Kidney tubule cell (primary cell): ENCODE measurements at regions not wholly inside any gene's neighbourhood (a gene's known extent, or its start where the extent isn't known, plus 50 kb on each side); places are given as distances from the start of the nearest gene placed in this dataset.
"Not testable (repeated sequence)": the region's sequence is repeated elsewhere in the genome, so short reads cannot be mapped to it uniquely, and the experiment has no call there.

Experiments
- DNase-seq: peaks from one replicate; pipeline ENCODE4 v3.0.0-alpha.2; 2018; ENCODE audit warnings: low spot score

GRCh38 chr9:40906879-40907278, 221.6 kb downstream of the FOXD4L6 start:
- not testable (repeated sequence) for DNase-seq

DNA sequence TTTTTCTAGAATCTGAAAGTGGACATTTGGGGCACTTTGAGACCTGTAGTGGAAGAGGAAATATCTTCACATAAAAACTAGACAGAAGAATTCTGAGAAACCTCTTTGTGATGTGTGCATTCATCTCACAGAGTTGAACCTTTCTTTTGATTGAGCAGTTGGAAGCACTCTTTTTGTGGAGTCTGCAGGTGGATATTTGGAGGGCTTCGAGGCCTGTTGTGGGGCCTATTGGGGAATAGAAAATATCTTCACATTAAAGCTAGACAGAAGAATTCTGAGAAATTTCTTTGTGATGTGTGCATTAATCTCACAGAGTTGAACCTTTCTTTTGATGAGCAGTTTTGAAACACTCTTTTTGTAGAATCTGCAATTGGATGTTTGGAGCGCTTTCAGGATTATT, 236.2 kb downstream of the FOXD4L6 start:
- not testable (repeated sequence) for DNase-seq

GRCh38 chr9:40885858-40886257, 242.6 kb downstream of the FOXD4L6 start:
- not testable (repeated sequence) for DNase-seq

DNA sequence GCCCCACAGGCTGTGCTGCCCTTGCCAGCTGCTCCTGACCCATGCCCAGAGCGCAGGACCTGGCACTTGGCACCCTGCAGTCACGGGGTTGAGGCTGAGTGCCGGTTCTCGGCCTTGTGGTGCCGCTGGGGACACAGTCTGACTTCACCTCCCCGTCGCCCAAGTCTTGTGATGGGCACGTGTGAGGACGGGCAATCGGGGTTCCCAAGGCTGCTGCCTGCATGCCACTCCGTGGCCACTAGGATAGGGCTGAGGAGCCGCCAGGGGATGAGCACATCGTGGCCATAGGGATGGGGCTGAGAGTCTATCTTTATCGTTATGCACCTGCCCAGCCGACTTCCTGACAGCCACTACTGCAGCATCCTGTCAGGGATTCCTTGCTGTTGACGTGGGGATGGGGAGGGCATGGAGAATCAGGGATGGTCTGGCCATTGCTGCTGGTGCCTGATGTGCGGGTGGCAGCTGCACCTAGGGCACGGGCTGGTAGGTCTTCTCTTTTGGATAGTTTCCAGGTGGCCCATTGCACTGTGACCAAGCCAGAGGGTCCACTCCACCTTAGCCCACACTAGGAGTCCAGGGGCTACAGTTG, 243.5 kb downstream of the FOXD4L6 start:
- DNase-seq: not testable (repeated sequence)

DNA sequence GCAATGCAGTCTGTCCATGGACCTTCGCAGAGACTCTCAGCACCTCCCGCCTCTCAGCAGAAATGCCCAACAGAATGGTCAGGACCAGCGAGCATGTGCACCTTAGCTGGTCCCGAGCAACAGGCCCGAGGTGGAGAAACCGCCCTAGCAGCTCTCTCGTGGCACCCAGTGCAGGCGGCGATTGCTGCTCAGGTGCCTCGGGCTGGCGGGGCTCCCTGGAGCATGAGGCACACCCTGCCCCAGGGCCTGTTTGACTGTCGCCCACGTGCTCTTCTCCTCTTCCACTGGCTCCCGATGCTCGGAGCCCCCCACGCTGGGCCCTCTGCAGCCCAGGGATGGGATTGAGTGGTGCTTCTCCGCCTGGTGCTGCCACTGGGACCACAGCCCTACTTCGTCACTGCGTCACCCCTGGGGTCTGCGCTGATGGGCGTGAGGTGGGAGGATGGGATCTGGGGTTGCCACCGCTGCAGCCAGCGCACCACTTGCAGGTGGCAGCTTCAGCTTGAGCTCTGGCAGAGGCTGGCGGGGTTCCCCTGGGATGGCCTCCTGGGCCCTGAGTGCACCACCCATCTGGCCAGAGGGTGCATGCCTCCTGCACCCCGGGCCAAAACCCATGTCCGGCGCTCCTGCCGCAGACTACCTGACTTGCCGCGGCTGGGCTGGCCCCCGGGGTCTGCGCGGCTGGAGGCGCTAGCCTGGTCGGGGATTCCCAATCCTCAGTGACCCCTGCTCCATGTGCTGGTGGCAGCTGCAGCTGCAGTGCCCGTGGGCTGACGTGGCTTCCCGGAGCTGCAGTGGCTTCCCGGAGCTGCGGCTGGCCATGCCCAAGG, 244.2 kb downstream of the FOXD4L6 start:
- no peak for DNase-seq

GRCh38 chr9:40883423-40884071, 244.9 kb downstream of the FOXD4L6 start:
- not testable (repeated sequence) for DNase-seq

DNA sequence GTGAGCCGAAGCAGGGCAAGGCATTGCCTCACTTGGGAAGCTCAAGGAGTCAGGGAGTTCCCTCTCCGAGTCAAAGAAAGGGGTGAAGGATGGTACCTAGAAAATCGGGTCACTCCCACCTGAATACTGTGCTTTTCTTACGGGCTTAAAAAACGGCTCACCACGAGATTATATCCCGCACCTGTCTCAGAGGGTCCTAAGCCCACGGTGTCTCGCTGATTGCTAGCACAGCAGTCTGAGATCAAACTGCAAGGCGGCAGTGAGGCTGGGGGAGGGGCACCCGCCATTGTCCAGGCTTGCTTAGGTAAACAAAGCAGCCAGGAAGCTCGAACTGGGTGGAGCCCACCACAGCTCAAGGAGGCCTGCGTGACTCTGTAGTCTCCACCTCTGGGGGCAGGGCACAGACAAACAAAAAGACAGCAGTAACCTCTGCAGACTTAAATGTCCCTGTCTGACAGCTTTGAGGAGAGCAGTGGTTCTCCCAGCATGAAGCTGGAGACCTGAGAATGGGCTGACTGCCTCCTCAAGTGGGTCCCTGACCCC, 254.7 kb downstream of the FOXD4L6 start:
- DNase-seq: not testable (repeated sequence)

DNA sequence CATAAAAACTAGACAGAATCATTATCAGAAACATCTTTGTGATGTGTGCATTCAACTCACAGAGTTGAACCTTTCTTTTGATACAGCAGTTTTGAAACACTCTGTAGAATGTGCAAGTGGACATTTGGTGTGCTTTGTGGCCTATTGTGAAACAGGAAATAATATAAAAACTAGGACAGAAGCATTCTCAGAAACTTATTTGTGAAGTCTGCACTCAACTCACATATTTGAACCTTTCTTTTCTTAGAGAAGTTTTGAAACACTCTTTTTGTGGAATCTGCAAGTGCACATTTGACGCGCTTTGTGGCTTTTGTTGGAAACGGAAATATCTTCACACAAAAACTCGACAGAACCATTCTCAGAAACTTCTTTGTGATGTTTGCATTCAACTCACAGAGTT, 260.0 kb downstream of the FOXD4L6 start:
- not testable (repeated sequence) for DNase-seq
